ENCODE measurements at regions not wholly inside any gene's neighbourhood (a gene's known extent, or its start where the extent isn't known, plus 50 kb on each side); places are given as distances from the start of the nearest gene placed in this dataset.
"Not testable (repeated sequence)": the region's sequence is repeated elsewhere in the genome, so short reads cannot be mapped to it uniquely, and the experiment has no call there.

- no peak for DNase-seq
These were observed 257.5 kb downstream of the HAPSTR1 start for GRCh38 chr16:9348912-9349311.

- not testable (repeated sequence) for DNase-seq
These were observed 258.0 kb downstream of the HAPSTR1 start for GRCh38 chr16:9349373-9349960.

GRCh38 chr16:9350119-9350799, 258.8 kb downstream of the HAPSTR1 start:
- not testable (repeated sequence) for DNase-seq

GRCh38 chr16:9351440-9351839, 260.0 kb downstream of the HAPSTR1 start:
- DNase-seq: no peak

- DNase-seq: no peak
These were observed 260.5 kb downstream of the HAPSTR1 start for GRCh38 chr16:9351841-9352434.

GRCh38 chr16:9357829-9358228, 266.4 kb downstream of the HAPSTR1 start:
- DNase-seq: no peak

- no peak for DNase-seq
These were observed 268.6 kb downstream of the HAPSTR1 start for GRCh38 chr16:9360075-9360474.

GRCh38 chr16:9362050-9362449, 270.6 kb downstream of the HAPSTR1 start:
- no peak for DNase-seq

- DNase-seq: no peak
These were observed 271.2 kb downstream of the HAPSTR1 start for GRCh38 chr16:9362604-9363003.

GRCh38 chr16:9363520-9363919, 272.1 kb downstream of the HAPSTR1 start:
- no peak for DNase-seq

- DNase-seq: no peak
These were observed 273.4 kb downstream of the HAPSTR1 start for GRCh38 chr16:9364721-9365369.

- DNase-seq: no peak
These were observed 273.9 kb downstream of the HAPSTR1 start for GRCh38 chr16:9365370-9365728.

GRCh38 chr16:9366048-9366969, 274.9 kb downstream of the HAPSTR1 start:
- DNase-seq: no peak

GRCh38 chr16:9370061-9370491, 278.6 kb downstream of the HAPSTR1 start:
- DNase-seq: no peak

- DNase-seq: no peak
These were observed 280.4 kb downstream of the HAPSTR1 start for GRCh38 chr16:9371713-9372448.

GRCh38 chr16:9372934-9373890, 281.8 kb downstream of the HAPSTR1 start:
- DNase-seq: no peak

GRCh38 chr16:9374061-9374460, 282.6 kb downstream of the HAPSTR1 start:
- no peak for DNase-seq

GRCh38 chr16:9378876-9379275, 287.4 kb downstream of the HAPSTR1 start:
- no peak for DNase-seq

GRCh38 chr16:9380221-9380620, 288.8 kb downstream of the HAPSTR1 start:
- no peak for DNase-seq

- no peak for DNase-seq
These were observed 290.0 kb downstream of the HAPSTR1 start for GRCh38 chr16:9381399-9381798.

GRCh38 chr16:9381905-9382304, 290.5 kb downstream of the HAPSTR1 start:
- no peak for DNase-seq

Data from NCI-H510A (cell line).